Fibroblast of the conjunctiva (primary cell): ENCODE measurements at regions not wholly inside any gene's neighbourhood (a gene's known extent, or its start where the extent isn't known, plus 50 kb on each side); places are given as distances from the start of the nearest gene placed in this dataset.
"Not testable (repeated sequence)": the region's sequence is repeated elsewhere in the genome, so short reads cannot be mapped to it uniquely, and the experiment has no call there.

Source experiments
- DNase-seq: peaks from one replicate; pipeline ENCODE4 v3.0.0-alpha.2; 2010; ENCODE audit warnings: low read depth

DNA sequence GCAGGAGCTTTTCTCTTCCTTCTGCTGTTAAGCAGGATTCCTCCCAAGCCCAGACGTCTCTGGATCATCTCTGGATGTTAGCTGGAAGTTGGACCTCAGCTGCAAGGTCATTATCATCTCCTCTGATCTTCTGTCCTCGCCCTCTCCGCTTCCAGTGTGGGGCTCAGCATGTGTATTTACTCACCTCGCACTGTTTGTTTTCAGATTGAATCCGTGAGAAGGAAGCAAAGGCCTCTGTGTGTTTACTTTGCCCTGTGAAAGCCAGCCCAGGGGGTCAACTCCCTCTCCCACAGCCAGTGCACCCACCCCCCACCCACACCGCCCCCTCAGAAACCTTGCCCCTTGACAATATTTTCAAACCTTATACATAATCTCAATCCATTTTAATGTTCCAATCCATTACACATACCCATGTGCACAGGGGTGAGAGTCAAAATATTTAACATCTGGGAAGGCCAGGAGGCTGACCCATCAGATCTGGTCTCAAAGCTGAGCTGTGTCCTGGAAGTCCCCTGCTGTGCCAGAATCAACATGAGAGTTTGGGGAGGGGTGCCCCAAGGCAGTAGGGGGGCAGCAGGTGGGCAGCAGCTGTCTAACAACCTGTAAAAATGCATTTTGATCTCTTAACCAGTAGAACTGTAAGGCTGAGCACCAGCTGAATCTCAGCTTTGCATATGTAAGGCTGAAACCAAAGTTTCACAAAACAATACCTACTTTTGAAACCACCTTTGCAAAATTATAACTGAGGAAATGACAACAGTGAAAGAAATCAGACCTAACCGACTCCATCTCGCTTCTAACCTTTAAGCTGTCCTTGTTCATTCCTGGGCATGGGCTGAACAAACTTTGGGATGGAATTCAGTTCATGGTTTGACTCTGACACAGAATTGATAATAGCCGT lies 157.9 kb downstream of the ZNF664 start:
- DNase-seq = no peak

DNA sequence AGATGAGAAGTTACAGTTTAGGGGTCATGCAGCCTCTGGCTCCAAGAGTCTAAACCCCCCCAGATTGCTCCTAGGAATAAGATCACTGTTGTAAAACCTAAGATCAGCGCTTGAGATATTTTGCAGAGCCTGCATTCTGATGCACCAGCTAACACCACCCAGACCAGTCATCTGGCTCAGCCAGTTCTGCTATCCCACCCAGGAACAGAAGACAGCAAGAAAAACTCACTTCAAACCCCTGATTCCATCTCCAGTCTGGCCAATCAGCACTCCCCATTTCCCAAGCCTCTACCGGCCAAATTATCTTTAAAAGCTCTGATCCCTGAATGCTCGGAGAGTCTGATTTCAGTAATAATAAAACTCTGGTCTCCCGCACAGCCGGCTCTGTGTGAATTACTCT lies 158.6 kb downstream of the ZNF664 start:
- DNase-seq = no peak

DNA sequence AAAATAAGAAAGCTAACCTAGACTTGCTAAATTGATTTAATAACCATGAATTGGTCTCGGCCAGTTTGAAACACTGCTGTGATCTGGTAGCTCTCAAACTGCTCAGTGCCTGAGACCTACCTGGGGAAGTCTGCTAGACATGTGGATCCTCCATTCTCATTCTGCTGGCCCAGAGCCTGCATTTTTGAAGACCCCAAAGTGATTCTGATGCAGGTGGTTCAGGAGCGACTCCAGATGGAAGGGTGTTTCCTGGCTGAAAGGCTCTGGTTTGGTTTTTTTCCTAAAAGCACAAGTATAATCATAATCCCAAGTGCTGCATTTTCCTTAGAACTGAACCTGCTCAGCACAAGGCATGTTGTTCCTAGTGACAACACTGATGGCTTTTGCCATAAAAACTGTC lies 159.5 kb downstream of the ZNF664 start:
- no peak for DNase-seq

DNA sequence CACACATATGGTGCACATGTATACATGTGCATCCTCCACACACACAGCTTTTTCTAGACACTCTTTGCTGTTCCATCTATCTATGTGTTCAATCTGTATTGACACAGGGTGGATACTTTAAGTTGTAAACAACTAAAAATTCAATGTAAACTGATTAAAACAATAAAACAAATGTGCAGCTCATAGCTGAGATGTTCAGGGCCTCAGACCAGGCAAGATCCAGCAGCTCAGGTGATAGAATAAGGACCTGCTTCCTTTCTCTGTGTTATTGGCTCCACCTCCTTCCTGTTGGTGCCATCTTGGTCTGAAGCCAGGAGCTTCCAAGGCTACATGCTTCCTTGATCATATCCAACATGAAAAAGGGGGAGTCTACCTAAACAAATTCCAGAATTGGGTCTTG lies 158.1 kb upstream of the RFLNA start:
- no peak for DNase-seq

DNA sequence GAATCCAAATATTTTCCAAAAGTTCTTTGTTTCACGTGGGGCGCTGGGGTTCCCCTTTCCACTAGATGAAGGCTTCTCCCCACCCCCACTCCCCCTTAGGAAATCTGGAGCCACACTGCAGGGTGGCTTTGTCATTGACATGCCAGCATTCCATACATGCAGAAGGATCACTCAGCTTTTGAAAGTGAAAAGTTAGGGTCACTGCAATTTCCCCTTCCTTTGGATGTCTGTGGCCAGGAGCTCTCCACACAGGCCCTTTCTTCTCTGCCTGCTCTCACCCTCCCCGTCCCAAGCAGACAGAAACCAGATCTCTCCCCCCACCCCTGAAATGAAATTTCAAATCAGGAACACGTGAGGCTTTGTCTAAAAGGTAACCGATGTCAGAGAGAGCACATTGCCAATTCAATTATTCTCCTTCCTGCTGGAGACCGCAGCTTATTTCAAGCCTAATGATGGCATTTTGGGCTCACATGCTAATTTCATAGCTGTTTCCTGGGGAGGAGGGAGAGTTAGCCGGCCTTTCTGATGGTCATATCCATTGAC lies 153.9 kb upstream of the RFLNA start:
- no peak for DNase-seq

DNA sequence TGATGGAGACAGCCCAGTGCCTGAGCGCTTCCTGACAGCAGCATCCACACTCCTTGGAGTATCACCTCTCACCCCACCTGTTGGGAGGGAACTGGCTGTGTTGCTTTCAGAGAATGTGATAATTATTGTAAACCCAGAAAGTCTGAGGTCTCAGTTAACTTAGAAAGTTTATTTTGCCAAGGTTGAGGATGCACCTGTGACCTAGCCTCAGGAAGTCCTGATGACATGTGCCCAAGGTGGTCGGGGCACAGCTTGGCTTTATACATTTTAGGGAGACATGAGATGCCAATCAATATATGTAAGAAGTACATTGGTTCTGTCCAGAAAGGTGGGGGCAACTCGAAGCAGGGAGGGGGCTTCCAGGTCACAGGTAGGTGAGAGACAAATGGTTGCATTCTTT lies 153.3 kb upstream of the RFLNA start:
- DNase-seq = not testable (repeated sequence)

DNA sequence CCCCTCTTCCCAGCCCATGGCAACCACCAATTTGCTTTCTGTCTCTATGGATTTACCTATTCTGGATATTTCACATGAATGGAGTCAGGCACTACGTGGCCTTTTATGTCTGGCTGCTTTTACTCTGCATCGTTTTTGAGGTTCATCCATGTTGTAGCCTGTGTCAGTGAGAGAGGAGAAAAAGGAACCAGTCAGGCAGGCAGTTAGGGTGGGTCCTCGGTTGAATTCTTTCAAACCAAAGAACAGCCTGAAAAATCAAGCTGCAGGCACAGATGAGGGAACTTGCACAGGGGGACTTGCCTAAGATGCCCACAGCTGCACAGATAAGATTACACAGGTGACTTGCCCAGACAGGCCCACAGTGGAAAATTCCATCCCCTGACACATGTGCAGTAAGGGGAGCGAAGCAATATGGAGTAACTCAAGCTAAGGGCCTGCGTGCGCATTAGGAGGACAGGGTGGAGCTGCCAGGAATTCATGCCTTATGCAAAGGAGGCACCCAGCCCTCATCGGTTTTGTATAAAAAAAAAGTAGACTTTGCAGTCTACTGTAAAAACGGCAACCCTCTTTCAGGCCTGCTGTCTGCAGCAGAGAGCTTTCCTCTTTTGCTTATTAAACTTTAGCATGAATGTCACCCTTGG lies 152.4 kb upstream of the RFLNA start:
- DNase-seq = no peak

DNA sequence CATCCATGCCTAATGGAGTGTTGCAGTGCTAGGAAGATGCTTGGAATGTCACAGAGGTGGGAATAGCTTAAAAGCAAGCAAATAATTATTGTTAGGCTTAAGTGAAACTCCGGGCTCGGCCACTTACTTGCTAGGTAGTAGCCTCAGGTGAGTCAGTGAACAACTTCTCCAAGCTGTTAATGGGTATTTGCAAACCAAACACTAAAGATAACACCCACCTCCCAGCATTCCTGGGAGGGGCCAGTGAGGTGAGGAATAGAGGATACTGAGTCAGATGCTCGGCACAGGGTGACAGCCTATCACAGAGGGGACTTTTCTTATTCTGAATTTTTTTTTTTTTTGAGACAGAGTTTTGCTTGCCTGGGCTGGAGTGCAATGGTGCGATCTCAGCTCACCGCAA lies 151.2 kb upstream of the RFLNA start:
- no peak for DNase-seq

DNA sequence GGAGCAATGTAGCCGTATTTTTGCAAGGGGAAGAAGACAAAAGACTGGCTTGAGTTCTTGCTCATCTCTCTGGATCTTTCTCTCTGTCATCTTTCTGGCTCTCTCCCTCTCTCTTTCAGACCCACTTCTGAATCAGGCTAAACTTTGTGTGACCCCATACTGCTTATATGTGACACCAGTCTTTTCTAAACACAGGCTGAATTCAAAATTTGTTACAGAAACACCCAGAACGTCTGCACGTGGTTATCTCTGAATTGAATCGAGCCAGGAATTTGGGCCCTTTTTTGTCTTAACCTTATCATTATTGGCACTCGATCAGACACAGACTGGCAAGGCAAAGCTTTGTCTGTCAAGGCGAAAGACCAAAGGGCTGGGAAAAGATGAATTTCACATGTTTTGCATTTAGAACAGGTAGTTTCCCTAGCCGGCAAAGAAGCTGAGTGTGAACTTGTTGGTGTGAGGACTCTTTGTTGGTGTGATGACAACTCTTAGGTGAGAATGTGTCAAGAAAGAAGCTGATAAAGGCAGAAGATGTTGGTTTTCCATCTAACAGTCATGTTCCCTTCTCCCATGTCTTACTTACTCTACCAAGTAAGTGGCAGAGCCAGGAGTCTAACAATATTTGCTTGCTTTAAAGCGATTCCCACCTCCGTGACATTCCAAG lies 150.2 kb upstream of the RFLNA start:
- no peak for DNase-seq

DNA sequence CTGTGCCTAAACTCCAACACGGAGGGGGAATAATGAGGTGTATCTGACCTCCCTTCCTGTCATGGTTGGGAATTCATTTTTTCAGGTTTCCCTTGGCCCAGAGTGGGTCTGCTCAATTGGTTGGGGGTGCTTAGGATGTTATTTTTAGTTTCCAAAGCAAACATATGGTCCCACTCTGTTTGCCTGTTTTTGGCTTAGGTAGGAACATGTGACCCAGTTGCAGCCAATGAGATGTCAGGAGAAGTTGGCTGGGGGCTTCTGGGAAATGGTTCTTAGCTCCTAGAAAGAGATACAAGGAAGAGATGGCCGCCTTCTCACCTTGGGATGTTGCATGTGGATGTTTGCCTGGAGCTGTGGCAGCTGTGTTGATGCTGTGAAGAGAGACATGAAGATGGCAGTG lies 147.9 kb upstream of the RFLNA start:
- no peak for DNase-seq

DNA sequence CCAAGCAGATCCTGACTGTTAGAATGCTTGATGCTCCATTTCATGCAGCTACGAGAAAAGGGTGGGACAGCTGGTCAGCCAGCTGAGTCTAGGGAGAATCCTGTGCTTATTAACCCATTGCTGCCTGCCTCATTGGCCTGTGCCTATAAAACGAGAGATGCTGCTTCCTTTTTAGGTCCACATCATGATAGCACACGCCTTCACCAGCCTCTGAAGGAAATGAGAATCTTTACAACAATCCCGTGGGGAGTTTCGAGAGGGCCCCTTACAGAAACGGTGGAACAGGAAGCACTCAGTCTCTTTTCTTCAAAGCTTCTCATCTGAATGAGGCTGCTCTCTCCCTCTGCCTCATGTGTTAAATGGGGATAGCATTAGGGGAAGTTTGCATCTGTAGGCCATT lies 147.3 kb upstream of the RFLNA start:
- no peak for DNase-seq

DNA sequence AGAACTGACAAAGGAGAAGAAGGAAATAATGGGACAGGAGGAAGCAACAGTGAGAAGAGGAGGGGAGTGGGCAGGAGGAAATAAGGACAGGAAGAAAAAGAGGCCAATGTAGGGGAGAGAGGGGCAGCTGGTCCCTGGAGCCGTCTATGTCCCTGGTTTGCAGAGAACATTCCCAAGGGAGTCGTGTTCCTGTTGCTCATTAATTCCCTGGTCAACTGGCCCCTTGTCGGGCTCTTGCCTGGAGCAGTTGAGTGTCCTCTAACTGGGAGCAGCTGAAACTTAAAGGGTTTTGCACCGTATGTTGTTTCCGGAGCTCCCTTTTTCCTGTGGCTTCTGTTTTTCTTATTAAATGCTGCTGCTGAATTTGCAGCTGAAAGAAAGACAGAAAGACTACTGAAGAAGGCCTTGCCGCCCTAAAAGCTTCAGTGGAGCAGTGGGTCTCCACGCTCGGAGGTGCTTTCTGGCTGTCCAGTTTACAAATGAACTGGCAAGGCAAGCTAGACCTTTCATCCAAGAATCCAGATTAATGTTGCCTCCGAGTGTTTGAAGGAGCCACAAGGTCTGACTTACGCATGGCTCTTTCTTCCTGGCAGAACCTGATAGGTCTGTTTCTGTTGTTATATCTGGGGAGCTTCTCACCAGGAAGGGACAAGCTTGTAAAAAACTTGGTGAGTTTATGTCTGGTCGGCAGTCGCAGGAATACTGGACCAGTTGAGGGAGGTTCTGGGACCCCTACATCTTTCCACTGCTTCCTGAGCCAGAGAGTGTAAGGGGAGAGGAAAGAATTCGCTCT lies 146.2 kb upstream of the RFLNA start:
- no peak for DNase-seq

DNA sequence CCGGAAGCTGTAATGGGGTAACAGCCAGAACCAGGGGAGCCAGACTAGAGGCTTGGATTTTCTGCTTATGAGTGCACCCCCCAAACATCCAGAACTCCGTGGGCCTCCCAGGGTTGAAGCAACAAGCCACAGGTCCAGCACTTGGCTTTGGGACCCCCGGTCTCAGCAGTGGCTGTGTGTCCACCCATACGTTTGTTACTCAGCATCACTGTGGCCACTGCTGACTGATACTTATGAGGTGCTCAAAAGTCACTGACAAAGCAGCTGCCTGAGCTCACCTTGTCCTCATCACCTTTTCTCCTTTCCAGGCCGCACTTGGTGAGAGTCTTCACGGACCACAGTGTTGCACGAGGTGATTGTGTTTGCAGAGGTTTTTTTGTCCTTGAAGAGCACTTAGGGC lies 145.6 kb upstream of the RFLNA start:
- DNase-seq = no peak

DNA sequence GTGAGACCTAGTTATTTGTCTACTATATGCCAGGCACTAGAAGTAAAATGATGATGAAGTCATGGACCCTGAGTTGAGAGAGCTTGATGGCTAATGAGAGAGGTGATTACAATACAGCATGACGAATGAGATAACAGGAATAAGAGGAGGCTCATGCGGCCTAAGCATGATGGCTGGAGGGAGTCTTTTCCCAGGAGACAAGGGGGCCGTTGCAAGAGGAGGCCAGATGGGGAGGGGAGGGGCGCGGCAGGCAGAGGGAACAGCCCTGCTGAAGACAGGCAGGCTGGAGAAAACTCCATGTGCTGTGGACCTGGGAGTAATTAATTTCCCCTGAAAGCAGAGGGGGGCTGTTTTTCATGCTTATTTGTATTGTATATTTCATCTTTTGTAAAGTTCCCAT lies 144.7 kb upstream of the RFLNA start:
- no peak for DNase-seq

DNA sequence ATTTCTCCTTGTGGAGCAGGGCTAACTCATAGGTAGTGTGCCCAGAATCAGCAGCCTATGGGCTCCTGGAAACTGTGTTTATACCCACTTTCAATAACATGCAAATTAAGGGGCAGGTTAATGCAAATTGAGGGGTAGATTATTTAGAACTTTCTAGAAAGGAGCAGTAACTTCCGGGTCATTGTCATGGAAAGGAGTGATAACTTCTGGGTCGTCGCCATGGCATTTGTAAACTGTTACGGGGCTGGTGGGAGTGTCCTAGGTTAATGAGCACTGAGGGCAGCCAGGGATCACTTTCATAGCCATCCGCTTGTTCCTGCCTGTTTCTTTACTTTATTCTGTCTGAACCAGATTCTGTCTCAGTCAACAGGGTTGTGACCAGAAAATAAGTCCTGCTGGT lies 143.3 kb upstream of the RFLNA start:
- no peak for DNase-seq

DNA sequence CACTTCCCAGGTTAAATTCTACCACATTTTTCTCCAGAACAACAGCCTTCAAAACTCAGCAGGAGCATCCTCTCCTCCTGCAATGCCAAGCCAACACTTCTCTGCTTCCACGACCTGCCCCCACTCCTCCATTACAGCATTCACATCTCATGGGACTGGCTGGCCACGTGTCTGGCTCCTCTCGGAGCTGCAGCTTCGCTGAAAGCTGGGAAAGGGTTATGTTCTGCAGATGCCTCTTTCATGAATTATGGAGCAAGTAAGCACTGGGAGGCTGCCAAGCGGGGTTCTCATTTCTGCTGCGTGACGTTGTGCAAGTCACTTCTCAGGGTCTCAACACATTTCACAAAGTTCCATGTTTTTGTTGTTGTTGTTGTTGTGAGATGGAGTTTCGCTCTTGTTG lies 142.2 kb upstream of the RFLNA start:
- peak; percentile 17 for DNase-seq

DNA sequence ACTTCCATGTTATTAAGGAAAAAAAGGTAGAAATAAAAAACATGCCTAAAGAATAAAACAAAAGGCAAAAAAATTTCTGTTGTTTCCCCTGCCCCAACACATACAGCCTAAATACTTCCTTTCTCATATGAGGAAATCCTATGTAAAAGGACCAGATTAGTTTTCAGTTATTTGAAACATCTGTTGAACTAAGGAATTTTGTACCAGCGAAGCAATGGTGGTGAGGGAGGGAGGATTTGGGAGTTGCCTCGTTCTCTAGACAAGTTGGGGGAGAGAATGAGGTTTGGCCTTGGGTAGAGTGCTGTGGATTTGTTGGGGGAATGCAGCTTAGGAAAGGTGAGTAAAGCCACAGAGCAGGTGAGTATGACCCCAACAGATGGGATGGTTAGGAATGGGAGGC lies 141.5 kb upstream of the RFLNA start:
- DNase-seq = no peak

DNA sequence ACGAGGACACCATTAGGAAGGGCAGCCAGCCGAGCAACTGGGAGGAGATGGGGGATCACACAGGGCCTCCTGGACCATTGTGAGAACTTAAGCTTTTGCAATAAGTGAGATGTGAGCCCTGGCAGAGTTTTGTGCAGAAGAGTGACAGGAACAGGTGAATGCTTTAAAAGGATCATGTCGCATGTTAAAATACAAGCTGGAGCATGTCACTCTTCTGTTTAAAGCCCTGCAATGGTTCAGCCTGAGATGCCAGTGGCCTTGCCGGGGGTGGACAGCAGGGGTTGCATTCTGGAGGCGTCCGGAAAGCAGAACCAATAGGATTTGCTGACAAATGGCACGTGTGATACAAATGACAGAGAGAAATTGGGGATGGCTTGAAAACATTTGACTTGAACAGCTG lies 137.5 kb upstream of the RFLNA start:
- no peak for DNase-seq

DNA sequence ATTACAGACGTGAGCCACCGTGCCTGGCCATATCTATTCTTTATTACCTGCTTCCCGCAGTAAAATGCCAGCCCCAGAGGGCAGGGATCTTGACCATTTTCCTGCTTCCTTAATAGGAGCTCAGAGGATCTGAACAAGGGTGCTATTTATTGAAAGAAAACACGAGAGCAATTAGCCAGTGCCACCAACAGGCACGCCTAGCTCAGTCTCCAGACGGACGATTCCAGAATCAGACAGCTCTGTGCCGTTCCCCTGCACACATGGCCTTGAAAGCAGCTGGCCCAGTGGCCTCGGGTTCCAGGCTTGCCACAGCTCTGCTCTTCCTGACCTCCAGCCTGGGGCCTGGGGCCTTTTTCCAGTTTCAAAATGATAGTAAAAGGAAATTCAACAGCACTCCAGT lies 135.2 kb upstream of the RFLNA start:
- DNase-seq = no peak

DNA sequence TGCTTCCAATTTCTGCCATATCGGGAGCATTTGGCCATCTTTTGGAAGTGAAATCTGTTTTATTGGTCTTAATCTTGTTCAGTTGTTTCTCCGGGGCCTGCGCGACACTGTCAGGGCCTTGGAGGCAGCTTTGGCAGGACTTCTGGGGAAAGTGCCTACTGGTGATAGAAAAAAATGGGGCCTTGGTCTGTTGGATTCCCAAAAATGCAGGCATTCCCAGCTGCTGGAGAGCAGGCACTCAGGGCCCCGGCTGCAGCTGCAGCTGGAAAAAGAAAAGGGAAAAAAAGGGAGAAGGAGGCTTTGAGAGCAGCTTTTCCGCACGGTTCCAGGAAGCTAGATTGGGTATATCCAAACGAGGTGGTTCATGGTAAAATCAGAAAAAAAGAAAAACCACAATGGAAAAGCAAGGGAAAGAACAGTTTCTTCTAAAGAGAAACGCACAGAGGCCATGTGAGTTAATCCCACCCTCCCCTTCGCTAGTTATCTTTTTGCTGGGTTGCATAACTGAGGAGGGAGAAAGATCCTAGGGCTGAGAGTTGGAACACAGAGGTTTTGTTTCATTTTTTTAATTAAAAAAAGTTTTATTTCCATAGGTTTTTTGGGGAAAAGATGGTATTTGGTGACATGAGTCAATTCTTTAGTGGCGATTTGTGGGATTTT lies 134.7 kb upstream of the RFLNA start:
- DNase-seq = no peak

DNA sequence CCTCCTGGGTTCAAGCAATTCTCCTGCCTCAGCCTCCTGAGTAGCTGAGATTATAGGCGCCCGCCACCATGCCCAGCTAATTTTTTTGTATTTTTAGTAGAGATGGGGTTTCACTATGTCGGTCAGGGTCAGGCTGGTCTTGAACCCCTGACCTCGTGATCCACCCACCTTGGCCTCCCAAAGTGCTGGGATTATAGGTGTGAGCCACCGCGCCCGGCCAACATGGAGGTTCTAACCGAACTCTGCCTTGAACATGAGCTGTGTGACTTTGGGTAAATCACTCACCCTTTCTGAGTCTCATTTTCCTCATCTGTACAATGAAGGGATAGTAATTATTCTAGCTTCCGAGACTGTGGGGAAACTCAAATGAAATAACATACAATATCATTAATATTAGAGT lies 133.5 kb upstream of the RFLNA start:
- DNase-seq = not testable (repeated sequence)
